DOHH2 (cell line): ENCODE measurements at regions not wholly inside any gene's neighbourhood (a gene's known extent, or its start where the extent isn't known, plus 50 kb on each side); places are given as distances from the start of the nearest gene placed in this dataset.

Experiments
- H3F3A ChIP-seq: fragments of 200-600 bp; sonication (generic), shearing (Covaris generic); 2 replicates; pipeline ENCODE4 v1.6.0; 2016; ENCODE audit warnings: antibody characterized with exemption, mild to moderate bottlenecking; ENCODE audit not compliant: control insufficient read depth, insufficient read depth
- H3K27ac ChIP-seq: fragments of 200-600 bp; sonication (generic); 2 replicates; pipeline ENCODE4 v1.5.1; 2014; ENCODE audit warnings: low read depth, mild to moderate bottlenecking, low read length, moderate library complexity
- H3K27me3 ChIP-seq: fragments of 200-600 bp; sonication (generic); 2 replicates; pipeline ENCODE4 v1.6.1; 2014; ENCODE audit warnings: mild to moderate bottlenecking, low read length, mixed read lengths; ENCODE audit not compliant: control insufficient read depth
- H3K36me3 ChIP-seq: fragments of 200-600 bp; sonication (generic); 2 replicates; pipeline ENCODE4 v1.6.1; 2014; ENCODE audit warnings: mild to moderate bottlenecking, low read length, moderate library complexity, mixed read lengths; ENCODE audit not compliant: control insufficient read depth
- H3K4me1 ChIP-seq: fragments of 200-600 bp; sonication (generic); 2 replicates; pipeline ENCODE4 v1.6.1; 2014; ENCODE audit warnings: mild to moderate bottlenecking, low read length, mixed read lengths; ENCODE audit not compliant: control insufficient read depth
- H3K4me2 ChIP-seq: fragments of 200-600 bp; sonication (generic); 2 replicates; pipeline ENCODE4 v1.6.0; 2014; ENCODE audit warnings: mild to moderate bottlenecking, low read length, moderate library complexity
- H3K4me3 ChIP-seq: fragments of 200-600 bp; sonication (generic); 2 replicates; pipeline ENCODE4 v1.5.1; 2014; ENCODE audit warnings: mild to moderate bottlenecking, low read length, mixed read lengths
- H3K79me2 ChIP-seq: fragments of 200-600 bp; sonication (generic); 2 replicates; pipeline ENCODE4 v1.6.1; 2014; ENCODE audit warnings: mild to moderate bottlenecking, low read length, mixed read lengths; ENCODE audit not compliant: control insufficient read depth
- H3K9me2 ChIP-seq: fragments of 200-600 bp; sonication (generic); replicated peaks from 2 replicates; pipeline ENCODE4 v1.6.1; 2014; ENCODE audit warnings: mild to moderate bottlenecking, low read length, mixed read lengths; ENCODE audit not compliant: control insufficient read depth
- H3K9me3 ChIP-seq: fragments of 200-600 bp; sonication (generic); 2 replicates; pipeline ENCODE4 v1.6.1; 2014; ENCODE audit warnings: antibody characterized with exemption, low read length, mixed read lengths; ENCODE audit not compliant: control insufficient read depth, insufficient read depth
- H4K20me1 ChIP-seq: fragments of 200-600 bp; sonication (generic); 2 replicates; pipeline ENCODE4 v1.6.0; 2014; ENCODE audit warnings: low read depth, mild to moderate bottlenecking, antibody characterized with exemption, low read length, moderate library complexity; ENCODE audit not compliant: control insufficient read depth, insufficient read depth
- EZH2phosphoT487 ChIP-seq: fragments of 200-600 bp; sonication (generic); IDR thresholded peaks from 2 replicates; pipeline ENCODE4 v1.6.1; 2017; ENCODE audit warnings: borderline replicate concordance, mild to moderate bottlenecking, antibody characterized with exemption, low read length, moderate library complexity, mixed read lengths
- TF ChIP-seq, protein P1 (sequence below): fragments of 200-600 bp; sonication (generic); IDR thresholded peaks from one replicate; pipeline ENCODE4 v1.5.1; 2014; ENCODE audit warnings: antibody characterized with exemption, mild to moderate bottlenecking, low read depth, low read length; ENCODE audit not compliant: poor library complexity, severe bottlenecking

DNA sequence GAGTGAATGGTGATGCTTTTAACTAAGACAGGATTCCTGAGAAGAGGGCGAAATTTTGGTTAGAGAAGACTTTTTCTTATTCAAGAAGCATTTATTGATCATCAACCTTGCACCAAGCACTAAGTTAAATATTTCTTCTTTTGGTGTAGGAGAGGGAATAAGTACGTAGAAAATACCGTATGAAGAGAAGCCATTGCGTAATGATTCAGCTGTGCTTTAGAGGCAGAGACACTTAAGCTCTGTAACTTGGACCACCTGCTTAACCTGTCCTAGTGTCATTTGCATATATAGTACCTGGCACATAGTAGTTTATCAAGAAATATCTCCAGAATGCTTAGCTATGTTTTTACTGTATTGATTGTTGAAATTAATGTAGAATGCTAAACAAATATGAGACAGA is 430.9 kb upstream of the ZNF608 start:
- Histone ChIP-seq H3K4me3 (no peak overlapping the region), H3K9me2 (no peaks in the 10 kb centered on the region), H4K20me1 (no peaks in the 10 kb centered on the region), H3K4me2 (no peak overlapping the region), H3K4me1 (no peaks in the 10 kb centered on the region), H3K27me3 (no peaks in the 10 kb centered on the region), H3K9me3 (no peaks in the 10 kb centered on the region), H3K27ac (no peak overlapping the region), H3K79me2 (no peaks in the 10 kb centered on the region), H3K36me3 (no peaks in the 10 kb centered on the region), H3F3A (no peaks in the 10 kb centered on the region)
- no peak for TF ChIP-seq EZH2phosphoT487
- TF ChIP-seq, protein P1, sequence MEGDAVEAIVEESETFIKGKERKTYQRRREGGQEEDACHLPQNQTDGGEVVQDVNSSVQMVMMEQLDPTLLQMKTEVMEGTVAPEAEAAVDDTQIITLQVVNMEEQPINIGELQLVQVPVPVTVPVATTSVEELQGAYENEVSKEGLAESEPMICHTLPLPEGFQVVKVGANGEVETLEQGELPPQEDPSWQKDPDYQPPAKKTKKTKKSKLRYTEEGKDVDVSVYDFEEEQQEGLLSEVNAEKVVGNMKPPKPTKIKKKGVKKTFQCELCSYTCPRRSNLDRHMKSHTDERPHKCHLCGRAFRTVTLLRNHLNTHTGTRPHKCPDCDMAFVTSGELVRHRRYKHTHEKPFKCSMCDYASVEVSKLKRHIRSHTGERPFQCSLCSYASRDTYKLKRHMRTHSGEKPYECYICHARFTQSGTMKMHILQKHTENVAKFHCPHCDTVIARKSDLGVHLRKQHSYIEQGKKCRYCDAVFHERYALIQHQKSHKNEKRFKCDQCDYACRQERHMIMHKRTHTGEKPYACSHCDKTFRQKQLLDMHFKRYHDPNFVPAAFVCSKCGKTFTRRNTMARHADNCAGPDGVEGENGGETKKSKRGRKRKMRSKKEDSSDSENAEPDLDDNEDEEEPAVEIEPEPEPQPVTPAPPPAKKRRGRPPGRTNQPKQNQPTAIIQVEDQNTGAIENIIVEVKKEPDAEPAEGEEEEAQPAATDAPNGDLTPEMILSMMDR, result no peak

DNA sequence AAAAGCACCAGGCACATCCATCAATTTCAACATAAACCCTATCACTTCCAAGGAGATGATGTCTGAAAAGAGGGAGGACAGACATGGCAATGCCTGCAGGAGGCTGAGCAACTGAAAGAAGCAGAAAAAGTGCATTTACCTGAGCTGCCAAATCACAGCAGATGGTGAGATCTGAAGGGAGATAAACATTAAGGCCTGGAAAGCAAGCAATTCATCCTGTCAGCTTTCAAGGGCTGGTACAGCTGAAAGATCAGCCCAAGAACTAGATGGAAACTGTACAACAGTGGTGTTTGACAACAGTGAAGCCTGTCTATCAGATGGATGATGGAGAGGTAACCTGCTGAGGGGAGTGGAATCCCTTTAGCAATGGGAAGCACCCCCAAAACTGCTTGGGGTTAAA is 433.2 kb upstream of the ZNF608 start:
- TF ChIP-seq, protein P1, result no peak
- no peak for TF ChIP-seq EZH2phosphoT487
- no peaks in the 10 kb centered on the region for H3K9me3 ChIP-seq

DNA sequence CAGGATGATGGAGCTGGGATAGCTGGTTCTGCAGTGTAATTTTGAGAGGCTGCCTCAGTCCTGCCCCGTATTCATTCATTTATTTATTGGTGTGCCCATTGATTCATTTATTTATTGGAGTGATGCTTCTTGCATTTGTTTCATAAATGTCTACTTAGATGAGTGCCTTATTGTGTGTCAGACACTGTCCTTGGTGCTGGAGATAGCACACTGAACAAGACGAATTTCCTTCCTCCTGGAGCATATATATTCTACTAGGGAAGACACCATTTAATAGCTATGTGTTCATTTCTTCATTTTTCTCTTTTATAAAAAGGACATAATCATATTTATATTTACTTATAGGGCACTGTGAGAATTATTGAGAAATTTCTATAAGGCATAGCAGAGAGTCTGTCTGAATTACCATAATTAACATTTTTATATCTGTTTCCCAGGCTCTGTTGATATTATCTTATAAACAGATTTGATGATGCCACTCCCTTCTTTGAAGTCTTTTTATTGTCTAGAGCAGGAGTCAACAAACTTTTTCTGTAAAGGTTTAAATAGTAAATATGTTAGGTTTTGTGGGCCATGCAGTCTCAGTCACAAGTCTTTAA is 433.9 kb upstream of the ZNF608 start:
- TF ChIP-seq EZH2phosphoT487, result no peak
- TF ChIP-seq, protein P1, result no peak
- H3K27me3 ChIP-seq, result no peaks in the 10 kb centered on the region
- no peaks in the 10 kb centered on the region for H3K4me1 ChIP-seq
- H3K79me2 ChIP-seq, result no peaks in the 10 kb centered on the region
- H3K36me3 ChIP-seq, result no peaks in the 10 kb centered on the region
- no peak overlapping the region for H3K27ac ChIP-seq
- no peak overlapping the region for H3K4me3 ChIP-seq
- H3K9me3 ChIP-seq, result no peaks in the 10 kb centered on the region
- no peaks in the 10 kb centered on the region for H4K20me1 ChIP-seq
- no peaks in the 10 kb centered on the region for H3K9me2 ChIP-seq
- no peaks in the 10 kb centered on the region for H3F3A ChIP-seq
- no peak overlapping the region for H3K4me2 ChIP-seq

More for the DNA sequence above, 433.2 kb upstream of the ZNF608 start:
- Histone ChIP-seq H3K27me3 (no peaks in the 10 kb centered on the region), H3K27ac (no peak overlapping the region), H3K4me1 (no peaks in the 10 kb centered on the region), H3K9me2 (no peaks in the 10 kb centered on the region), H3K4me3 (no peak overlapping the region), H3F3A (no peaks in the 10 kb centered on the region), H3K4me2 (no peak overlapping the region), H3K79me2 (no peaks in the 10 kb centered on the region), H3K36me3 (no peaks in the 10 kb centered on the region), H4K20me1 (no peaks in the 10 kb centered on the region)

DNA sequence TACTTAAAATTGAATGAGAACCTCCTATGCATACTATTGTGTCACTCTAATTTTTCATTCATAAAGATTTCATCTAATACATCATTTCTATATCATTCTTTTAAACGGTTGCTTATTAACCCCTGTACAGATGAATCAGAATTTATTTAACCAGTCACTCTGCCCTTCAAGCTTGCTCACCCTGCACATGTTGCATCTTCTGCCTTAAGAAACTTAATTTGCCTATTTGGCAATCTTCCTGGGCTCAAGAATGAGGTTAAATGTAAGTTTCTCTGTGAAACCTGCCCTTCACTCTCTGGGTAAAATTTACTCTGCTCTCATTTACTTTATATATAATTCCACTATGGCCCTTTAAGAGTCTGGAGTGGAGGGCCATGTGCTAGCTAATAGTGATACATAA is 434.7 kb upstream of the ZNF608 start:
- Histone ChIP-seq H3K36me3 (no peaks in the 10 kb centered on the region), H3K4me3 (no peak overlapping the region), H3K9me3 (no peaks in the 10 kb centered on the region), H3K4me1 (no peaks in the 10 kb centered on the region), H3K9me2 (no peaks in the 10 kb centered on the region), H3F3A (no peaks in the 10 kb centered on the region), H4K20me1 (no peaks in the 10 kb centered on the region), H3K27me3 (no peaks in the 10 kb centered on the region), H3K79me2 (no peaks in the 10 kb centered on the region), H3K27ac (no peak overlapping the region), H3K4me2 (no peak overlapping the region)
- TF ChIP-seq, protein P1, result no peak
- no peak for TF ChIP-seq EZH2phosphoT487
